AG10803 (cell line): ENCODE measurements at regions not wholly inside any gene's neighbourhood (a gene's known extent, or its start where the extent isn't known, plus 50 kb on each side); places are given as distances from the start of the nearest gene placed in this dataset.

ENCODE experiments used
- DNase-seq: peaks from one replicate; pipeline ENCODE4 v3.0.0; 2010; ENCODE audit warnings: low read depth
- H3K4me3 ChIP-seq: 2 replicates; pipeline ENCODE4 v1.5.1; 2011; ENCODE audit warnings: mild to moderate bottlenecking, low read length, control low read depth
- CTCF ChIP-seq: conservative IDR thresholded peaks from 2 replicates; pipeline ENCODE4 v1.5.1; 2011; ENCODE audit warnings: mild to moderate bottlenecking, low read length, control low read depth, inconsistent platforms

GRCh38 chr9:114733816-114734215 lies 51.8 kb upstream of the TEX48 start:
- H3K4me3 ChIP-seq, result no peak overlapping the region
- DNase-seq, result peak; percentile 57
- no peak for TF ChIP-seq CTCF

- H3K4me3 ChIP-seq, result no peak overlapping the region
- no peak for TF ChIP-seq CTCF
- no peak for DNase-seq
Observed at GRCh38 chr9:114732823-114733222, 50.8 kb upstream of the TEX48 start.
